SH-SY5Y (cell line): ENCODE measurements at regions not wholly inside any gene's neighbourhood (a gene's known extent, or its start where the extent isn't known, plus 50 kb on each side); places are given as distances from the start of the nearest gene placed in this dataset.

Experiments used
- GATA2 ChIP-seq: IDR thresholded peaks from 2 replicates; pipeline ENCODE4 v1.6.1; 2011; ENCODE audit warnings: mild to moderate bottlenecking, low read depth, low read length
- GATA3 ChIP-seq: IDR thresholded peaks from 2 replicates; pipeline ENCODE4 v1.6.1; 2011; ENCODE audit warnings: low read depth, mild to moderate bottlenecking, low read length, moderate library complexity

- no peak for TF ChIP-seq GATA2
- TF ChIP-seq GATA3, result no peak
These were observed 988.5 kb upstream of the ADGRB3 start for GRCh38 chr6:67646550-67646949.

GRCh38 chr6:67643281-67643680 is 991.8 kb upstream of the ADGRB3 start:
- TF ChIP-seq GATA3, result no peak
- no peak for TF ChIP-seq GATA2

GRCh38 chr6:67642582-67642981 is 992.5 kb upstream of the ADGRB3 start:
- no peak for TF ChIP-seq GATA3
- no peak for TF ChIP-seq GATA2

GRCh38 chr6:67640484-67640883 is 994.6 kb upstream of the ADGRB3 start:
- TF ChIP-seq GATA2 (no peak), GATA3 (no peak)

GRCh38 chr6:67639161-67639560 is 995.9 kb upstream of the ADGRB3 start:
- TF ChIP-seq GATA3 (no peak), GATA2 (no peak)

GRCh38 chr6:67634199-67634598 is 1000.9 kb upstream of the ADGRB3 start:
- TF ChIP-seq GATA2 (no peak), GATA3 (no peak)

- TF ChIP-seq GATA2 (no peak), GATA3 (no peak)
These were observed 1002.0 kb upstream of the ADGRB3 start for GRCh38 chr6:67633058-67633457.

- TF ChIP-seq GATA3 (no peak), GATA2 (no peak)
These were observed 1004.9 kb upstream of the ADGRB3 start for GRCh38 chr6:67630146-67630545.

GRCh38 chr6:67629258-67629657 is 1005.8 kb upstream of the ADGRB3 start:
- TF ChIP-seq GATA3 (peak; percentile 72), GATA2 (peak; percentile 51; the same call in 1 of the 2 replicates)

GRCh38 chr6:67615796-67616195 is 1019.3 kb upstream of the ADGRB3 start:
- no peak for TF ChIP-seq GATA2
- TF ChIP-seq GATA3, result no peak

- no peak for TF ChIP-seq GATA3
- no peak for TF ChIP-seq GATA2
These were observed 1026.9 kb upstream of the ADGRB3 start for GRCh38 chr6:67608099-67608749.

- TF ChIP-seq GATA2, result peak; percentile 42; the same call in 1 of the 2 replicates
- peak; percentile 89 for TF ChIP-seq GATA3
These were observed 1027.9 kb upstream of the ADGRB3 start for GRCh38 chr6:67606906-67607828.

- TF ChIP-seq GATA2 (no peak), GATA3 (no peak)
These were observed 1040.7 kb upstream of the ADGRB3 start for GRCh38 chr6:67594366-67594765.

GRCh38 chr6:67593247-67593646 is 1041.8 kb upstream of the ADGRB3 start:
- TF ChIP-seq GATA3, result no peak
- TF ChIP-seq GATA2, result no peak

GRCh38 chr6:67591910-67592309 is 1043.2 kb upstream of the ADGRB3 start:
- TF ChIP-seq GATA2 (no peak), GATA3 (no peak)

- TF ChIP-seq GATA2 (no peak), GATA3 (no peak)
These were observed 1067.2 kb upstream of the ADGRB3 start for GRCh38 chr6:67567842-67568241.
